ENCODE measurements at regions not wholly inside any gene's neighbourhood (a gene's known extent, or its start where the extent isn't known, plus 50 kb on each side); places are given as distances from the start of the nearest gene placed in this dataset.

- no peak for TF ChIP-seq CTCF (IDR thresholded peaks at IDR 0.05)
- no peak for TF ChIP-seq POLR2A (IDR thresholded peaks at IDR 0.05)
- TF ChIP-seq EP300 (IDR thresholded peaks at IDR 0.05; ENCODE audit: low read depth), result no peak
Observed at GRCh38 chr2:20534913-20535801, 88.3 kb downstream of the RHOB start.
